ENCODE measurements at regions not wholly inside any gene's neighbourhood (a gene's known extent, or its start where the extent isn't known, plus 50 kb on each side); places are given as distances from the start of the nearest gene placed in this dataset.
A peak's percentile ranks its signal among the peaks of the same experiment; 100 is the strongest.
"Not testable (repeated sequence)": the region's sequence is repeated elsewhere in the genome, so short reads cannot be mapped to it uniquely, and the experiment has no call there.

DNA sequence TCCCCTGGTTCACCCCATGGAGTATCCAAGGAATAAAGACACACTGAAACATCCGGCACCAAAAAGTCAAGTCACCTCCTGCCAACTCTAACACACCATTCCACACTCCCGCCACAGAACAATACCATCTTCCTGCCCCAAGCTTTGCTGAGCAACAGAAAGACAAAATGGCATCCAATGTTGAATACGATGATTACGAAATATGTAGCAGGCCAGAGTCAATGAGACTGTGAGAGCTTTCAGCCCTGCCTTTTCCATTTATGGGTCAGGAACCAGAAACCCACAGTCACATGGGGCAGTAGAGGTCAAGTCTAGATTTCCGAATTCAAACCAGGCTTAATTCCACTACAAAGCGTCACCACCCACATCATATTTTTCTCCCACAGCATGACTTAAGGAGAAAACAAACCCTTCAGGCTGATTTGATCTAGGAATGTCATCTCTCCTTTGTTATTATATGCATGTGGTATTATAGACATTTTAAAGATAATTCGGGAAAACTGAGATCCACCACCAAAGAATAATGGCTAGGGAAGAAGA, 249.8 kb downstream of the SETD4 start:
- Histone ChIP-seq H3K79me2 (ENCODE audit: control insufficient read depth, insufficient read depth, low read length, unreplicated experiment) (no peaks in the 10 kb centered on the region), H2AFZ (ENCODE audit: low read length, unreplicated experiment) (no peak overlapping the region), H3K36me3 (ENCODE audit: insufficient read depth, low read length) (no peaks in the 10 kb centered on the region)

DNA sequence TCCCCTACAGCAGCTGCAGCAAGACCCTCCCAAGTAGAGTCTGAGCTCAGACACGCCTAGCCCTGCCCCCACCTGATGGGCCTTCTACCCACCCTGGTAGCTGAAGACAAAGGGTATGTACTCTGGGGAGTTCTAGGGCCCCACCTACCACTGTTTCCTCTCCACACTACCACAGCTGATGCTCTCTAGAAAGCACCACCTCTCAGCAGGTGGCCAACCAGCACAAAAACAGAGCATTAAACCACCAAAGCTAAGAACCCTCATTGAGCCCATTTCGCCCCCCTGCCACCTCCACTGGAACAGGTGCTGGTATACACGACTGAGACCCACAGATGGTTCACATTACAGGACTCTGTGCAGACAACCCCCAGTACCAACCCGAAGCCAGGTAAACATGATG, 258.9 kb downstream of the SETD4 start:
- Histone ChIP-seq H3K4me3 (ENCODE audit: low read depth, low read length) (no peak overlapping the region), H3K27me3 (ENCODE audit: insufficient read depth, low read length) (no peaks in the 10 kb centered on the region), H3K4me1 (ENCODE audit: control insufficient read depth, insufficient read depth, low read length, unreplicated experiment) (no peaks in the 10 kb centered on the region), H2AFZ (ENCODE audit: low read length, unreplicated experiment) (no peak overlapping the region), H3K27ac (ENCODE audit: low read depth, low read length) (no peak overlapping the region), H3K36me3 (ENCODE audit: insufficient read depth, low read length) (no peaks in the 10 kb centered on the region), H3K79me2 (ENCODE audit: control insufficient read depth, insufficient read depth, low read length, unreplicated experiment) (no peaks in the 10 kb centered on the region)

More for the DNA sequence above, 249.8 kb downstream of the SETD4 start:
- peaks cover 7% of the 10 kb centered on the region for H3K4me1 ChIP-seq (ENCODE audit: control insufficient read depth, insufficient read depth, low read length, unreplicated experiment)
- no peaks in the 10 kb centered on the region for H3K27me3 ChIP-seq (ENCODE audit: insufficient read depth, low read length)
- no peak overlapping the region for H3K27ac ChIP-seq (ENCODE audit: low read depth, low read length)
- no peak overlapping the region for H3K4me3 ChIP-seq (ENCODE audit: low read depth, low read length)

DNA sequence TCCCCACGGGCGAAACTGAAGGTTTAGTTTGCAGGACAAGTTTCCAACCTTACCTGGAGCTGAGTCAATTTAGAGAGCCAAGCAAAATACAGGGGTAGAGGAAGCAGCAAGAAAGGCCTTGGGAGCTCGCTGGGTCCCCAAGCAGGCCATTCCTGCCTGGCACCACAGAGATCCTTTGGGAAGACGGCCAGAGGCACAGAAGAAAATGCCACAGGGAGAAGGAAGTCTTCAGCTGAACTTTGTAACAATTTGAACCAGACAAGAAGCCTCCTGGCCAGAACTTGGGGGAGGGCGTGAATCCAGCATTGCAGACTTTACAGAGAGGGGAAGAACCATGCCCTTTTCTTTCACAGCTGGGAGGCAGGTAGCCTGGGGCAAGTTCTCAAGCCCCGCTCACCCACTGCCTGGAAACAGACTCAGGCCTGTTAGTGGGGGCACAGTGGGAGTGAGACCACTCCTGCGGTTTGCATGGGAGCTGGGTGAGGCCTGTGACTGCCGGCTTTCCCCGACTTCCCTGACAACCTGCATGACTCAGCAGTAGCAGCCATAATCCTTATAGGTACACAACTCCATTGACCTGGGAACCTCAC, 259.4 kb downstream of the SETD4 start:
- not testable (repeated sequence) for H3K36me3 ChIP-seq (ENCODE audit: insufficient read depth, low read length); H3K27ac ChIP-seq (ENCODE audit: low read depth, low read length); H3K27me3 ChIP-seq (ENCODE audit: insufficient read depth, low read length); H2AFZ ChIP-seq (ENCODE audit: low read length, unreplicated experiment); H3K4me1 ChIP-seq (ENCODE audit: control insufficient read depth, insufficient read depth, low read length, unreplicated experiment); H3K79me2 ChIP-seq (ENCODE audit: control insufficient read depth, insufficient read depth, low read length, unreplicated experiment); H3K4me3 ChIP-seq (ENCODE audit: low read depth, low read length)

DNA sequence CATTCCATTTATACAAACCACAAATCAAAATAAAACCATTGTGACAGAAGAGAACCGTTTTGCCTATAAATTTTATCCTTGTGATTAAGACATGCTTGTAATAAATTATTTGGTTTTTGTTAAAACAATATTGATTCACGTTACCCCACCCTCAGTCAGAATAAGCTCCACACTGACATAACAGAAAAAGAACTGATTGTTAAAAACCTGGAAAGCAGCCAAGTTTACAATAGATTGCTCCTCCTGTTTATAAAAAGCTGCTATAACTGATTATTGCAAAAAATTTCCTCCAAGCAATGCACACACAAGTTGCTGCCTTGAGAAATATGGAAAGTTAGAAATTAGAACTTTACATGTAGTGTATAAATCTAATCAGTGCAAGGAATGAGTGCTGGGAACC, 263.5 kb downstream of the SETD4 start:
- H3K36me3 ChIP-seq (ENCODE audit: insufficient read depth, low read length) = no peaks in the 10 kb centered on the region
- no peaks in the 10 kb centered on the region for H3K79me2 ChIP-seq (ENCODE audit: control insufficient read depth, insufficient read depth, low read length, unreplicated experiment)
- no peak overlapping the region for H2AFZ ChIP-seq (ENCODE audit: low read length, unreplicated experiment)
- no peak overlapping the region for H3K27ac ChIP-seq (ENCODE audit: low read depth, low read length)
- no peaks in the 10 kb centered on the region for H3K27me3 ChIP-seq (ENCODE audit: insufficient read depth, low read length)
- no peak overlapping the region for H3K4me3 ChIP-seq (ENCODE audit: low read depth, low read length)
- H3K4me1 ChIP-seq (ENCODE audit: control insufficient read depth, insufficient read depth, low read length, unreplicated experiment) = no peaks in the 10 kb centered on the region

DNA sequence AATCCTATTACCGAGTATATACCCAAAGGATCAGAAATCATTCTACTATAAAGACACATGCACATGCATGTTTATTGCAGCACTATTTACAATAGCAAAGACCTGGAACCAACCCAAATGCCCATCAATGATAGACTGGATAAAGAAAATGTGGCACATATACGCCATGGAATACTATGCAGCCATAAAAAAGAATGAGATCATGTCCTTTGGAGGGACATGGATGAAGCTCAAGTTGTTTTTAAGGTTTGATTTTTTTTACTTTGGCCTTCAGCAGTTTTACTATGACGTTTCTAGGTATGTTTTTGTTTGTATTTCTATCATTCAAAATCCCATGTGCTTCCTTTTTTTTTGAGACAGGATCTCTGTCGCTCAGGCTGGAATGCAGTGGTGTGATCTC, 265.8 kb downstream of the SETD4 start:
- not testable (repeated sequence) for H3K4me1 ChIP-seq (ENCODE audit: control insufficient read depth, insufficient read depth, low read length, unreplicated experiment); H2AFZ ChIP-seq (ENCODE audit: low read length, unreplicated experiment); H3K79me2 ChIP-seq (ENCODE audit: control insufficient read depth, insufficient read depth, low read length, unreplicated experiment); H3K36me3 ChIP-seq (ENCODE audit: insufficient read depth, low read length); H3K27ac ChIP-seq (ENCODE audit: low read depth, low read length); H3K27me3 ChIP-seq (ENCODE audit: insufficient read depth, low read length); H3K4me3 ChIP-seq (ENCODE audit: low read depth, low read length)

DNA sequence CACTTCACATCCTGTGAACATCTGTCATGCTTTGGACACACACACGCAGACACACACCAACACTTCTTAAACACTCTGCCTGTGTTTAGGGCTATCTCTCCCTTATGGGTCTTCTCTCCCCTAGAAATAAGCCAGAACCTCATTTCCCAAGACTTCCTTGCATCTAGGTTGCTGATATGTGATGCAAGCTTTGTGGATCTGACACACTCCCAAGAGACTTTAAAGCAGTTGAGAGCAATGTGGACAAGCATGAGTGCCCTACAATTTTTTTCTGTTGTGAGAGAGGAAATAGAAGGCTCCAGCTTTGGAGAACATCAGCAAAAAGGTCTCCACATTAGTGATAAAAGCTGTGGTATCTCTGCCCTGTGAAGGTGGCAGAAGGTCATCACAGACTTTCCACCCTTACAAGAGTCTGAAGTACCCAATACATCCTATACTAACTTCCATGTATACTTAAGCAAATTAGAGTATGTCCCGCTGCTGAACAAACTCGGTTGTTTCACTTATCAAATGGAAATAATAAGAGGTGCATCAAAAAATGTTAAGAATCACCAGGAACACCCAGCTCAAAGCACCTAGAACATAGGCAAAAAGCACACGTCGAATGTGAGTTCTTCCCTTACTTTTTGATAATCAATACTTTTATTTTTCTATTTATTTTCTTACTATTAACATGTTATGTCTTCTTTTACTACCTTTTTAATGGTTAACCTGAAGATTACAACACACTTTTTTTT, 267.6 kb downstream of the SETD4 start:
- H2AFZ ChIP-seq (ENCODE audit: low read length, unreplicated experiment) = no peak overlapping the region
- no peaks in the 10 kb centered on the region for H3K4me1 ChIP-seq (ENCODE audit: control insufficient read depth, insufficient read depth, low read length, unreplicated experiment)
- H3K36me3 ChIP-seq (ENCODE audit: insufficient read depth, low read length) = no peaks in the 10 kb centered on the region
- H3K4me3 ChIP-seq (ENCODE audit: low read depth, low read length) = no peak overlapping the region
- no peaks in the 10 kb centered on the region for H3K27me3 ChIP-seq (ENCODE audit: insufficient read depth, low read length)
- H3K27ac ChIP-seq (ENCODE audit: low read depth, low read length) = no peak overlapping the region
- no peaks in the 10 kb centered on the region for H3K79me2 ChIP-seq (ENCODE audit: control insufficient read depth, insufficient read depth, low read length, unreplicated experiment)

DNA sequence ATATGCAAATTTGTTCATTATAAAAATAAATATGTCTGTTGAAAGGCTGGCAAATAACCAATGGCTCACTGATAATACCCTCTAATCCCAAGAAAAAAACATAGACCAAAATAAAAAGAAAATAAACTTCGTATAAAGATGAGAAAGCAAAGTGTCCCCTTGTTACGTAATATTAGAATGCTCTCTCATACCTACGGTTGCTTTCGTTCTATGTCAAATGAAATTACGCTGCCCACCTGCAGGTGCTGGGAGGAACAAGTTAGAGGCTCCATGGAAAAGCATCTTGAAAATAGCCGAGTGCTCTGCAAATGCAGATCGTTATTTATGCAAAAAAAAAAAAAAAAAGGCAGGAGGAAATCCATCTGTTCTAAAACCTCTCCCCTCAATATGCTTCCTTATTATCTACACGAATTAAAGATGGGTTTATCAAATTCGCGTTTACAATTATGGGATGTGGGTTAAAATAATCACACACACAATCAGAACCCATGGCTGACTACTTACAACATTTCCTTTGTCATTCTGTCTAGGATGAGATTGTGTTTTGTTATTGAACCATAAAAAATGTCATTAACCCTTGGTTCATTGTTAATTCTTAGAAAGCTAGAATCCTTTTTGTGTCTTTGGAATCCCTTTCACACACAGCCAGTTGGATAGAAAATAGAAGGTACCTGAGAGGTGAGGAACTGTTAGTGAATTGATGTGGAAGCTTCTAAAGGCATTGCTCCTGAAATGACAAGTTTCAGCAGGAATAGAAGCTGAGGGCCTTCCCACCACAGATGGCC, 268.6 kb downstream of the SETD4 start:
- H2AFZ ChIP-seq (ENCODE audit: low read length, unreplicated experiment) = no peak overlapping the region
- no peak overlapping the region for H3K4me3 ChIP-seq (ENCODE audit: low read depth, low read length)
- H3K79me2 ChIP-seq (ENCODE audit: control insufficient read depth, insufficient read depth, low read length, unreplicated experiment) = no peaks in the 10 kb centered on the region
- no peaks in the 10 kb centered on the region for H3K27me3 ChIP-seq (ENCODE audit: insufficient read depth, low read length)
- no peaks in the 10 kb centered on the region for H3K36me3 ChIP-seq (ENCODE audit: insufficient read depth, low read length)
- H3K27ac ChIP-seq (ENCODE audit: low read depth, low read length) = no peak overlapping the region
- H3K4me1 ChIP-seq (ENCODE audit: control insufficient read depth, insufficient read depth, low read length, unreplicated experiment) = no peaks in the 10 kb centered on the region

DNA sequence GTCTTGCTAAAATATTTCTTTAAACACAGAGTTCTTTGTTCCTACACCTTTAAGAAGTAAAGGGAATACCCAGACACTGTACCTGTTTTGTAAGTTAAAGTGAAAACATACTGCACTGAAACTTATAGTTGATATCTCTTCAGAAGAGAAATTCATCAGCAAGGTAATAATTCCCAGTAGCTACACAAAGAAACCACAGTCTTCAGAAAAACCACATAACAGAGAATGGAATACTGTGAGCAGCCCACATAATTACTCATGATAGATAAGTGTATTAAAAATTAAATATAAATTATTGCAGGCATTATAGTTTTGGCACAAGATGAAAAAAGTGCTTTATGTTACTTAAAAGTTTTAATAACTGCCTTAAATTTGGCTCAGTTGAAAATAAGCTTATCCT, 276.6 kb downstream of the SETD4 start:
- Histone ChIP-seq H3K36me3 (ENCODE audit: insufficient read depth, low read length) (no peaks in the 10 kb centered on the region), H3K27ac (ENCODE audit: low read depth, low read length) (no peak overlapping the region), H3K27me3 (ENCODE audit: insufficient read depth, low read length) (no peaks in the 10 kb centered on the region), H3K4me1 (ENCODE audit: control insufficient read depth, insufficient read depth, low read length, unreplicated experiment) (peaks cover 14% of the 10 kb centered on the region), H2AFZ (ENCODE audit: low read length, unreplicated experiment) (no peak overlapping the region), H3K4me3 (ENCODE audit: low read depth, low read length) (no peak overlapping the region), H3K79me2 (ENCODE audit: control insufficient read depth, insufficient read depth, low read length, unreplicated experiment) (no peaks in the 10 kb centered on the region)

DNA sequence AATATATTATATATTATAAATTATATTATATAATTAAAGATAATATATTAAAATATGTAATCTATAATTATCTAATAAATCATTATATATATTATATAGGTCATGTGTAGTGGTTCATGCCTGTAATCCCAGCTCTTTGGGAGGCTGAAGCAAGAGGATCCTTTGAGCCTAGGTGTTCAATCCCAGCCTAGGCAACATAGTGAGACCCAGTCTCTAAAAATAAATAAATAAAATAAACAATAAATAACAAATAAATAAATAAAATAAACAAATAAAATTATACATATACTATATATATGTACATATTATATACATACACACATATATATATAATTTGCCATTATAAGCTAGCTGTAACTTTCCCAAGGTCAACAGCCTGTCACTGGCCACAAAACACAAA, 277.7 kb downstream of the SETD4 start:
- Histone ChIP-seq H3K27me3 (ENCODE audit: insufficient read depth, low read length) (no peaks in the 10 kb centered on the region), H3K4me3 (ENCODE audit: low read depth, low read length) (no peak overlapping the region), H2AFZ (ENCODE audit: low read length, unreplicated experiment) (no peak overlapping the region), H3K36me3 (ENCODE audit: insufficient read depth, low read length) (no peaks in the 10 kb centered on the region), H3K79me2 (ENCODE audit: control insufficient read depth, insufficient read depth, low read length, unreplicated experiment) (no peaks in the 10 kb centered on the region), H3K27ac (ENCODE audit: low read depth, low read length) (no peak overlapping the region), H3K4me1 (ENCODE audit: control insufficient read depth, insufficient read depth, low read length, unreplicated experiment) (peaks cover 14% of the 10 kb centered on the region)

DNA sequence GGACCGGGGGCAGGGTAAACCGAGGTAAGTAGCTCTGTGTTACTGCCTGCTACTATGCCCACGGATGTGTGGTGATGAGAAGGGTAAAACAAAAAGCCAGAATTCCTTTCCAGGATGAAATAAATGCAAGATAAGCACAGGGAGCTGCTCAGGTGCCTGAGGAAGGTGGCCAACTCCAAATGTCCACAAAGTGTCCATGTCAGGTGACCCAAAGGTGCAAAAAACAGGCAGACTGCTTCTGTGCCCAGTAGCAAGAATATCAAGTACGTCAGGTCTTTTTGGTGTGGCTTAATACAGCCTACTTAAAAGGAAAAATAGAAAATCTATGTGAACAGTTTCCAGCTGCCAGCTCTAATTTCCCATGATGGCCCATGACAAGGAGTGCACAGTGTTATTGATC, 279.3 kb downstream of the SETD4 start:
- Histone ChIP-seq H3K79me2 (ENCODE audit: control insufficient read depth, insufficient read depth, low read length, unreplicated experiment) (no peaks in the 10 kb centered on the region), H3K36me3 (ENCODE audit: insufficient read depth, low read length) (no peaks in the 10 kb centered on the region), H3K4me1 (ENCODE audit: control insufficient read depth, insufficient read depth, low read length, unreplicated experiment) (peaks cover 14% of the 10 kb centered on the region), H2AFZ (ENCODE audit: low read length, unreplicated experiment) (no peak overlapping the region), H3K27ac (ENCODE audit: low read depth, low read length) (peak overlapping the region; percentile 86), H3K4me3 (ENCODE audit: low read depth, low read length) (no peak overlapping the region), H3K27me3 (ENCODE audit: insufficient read depth, low read length) (no peaks in the 10 kb centered on the region)

Measured in ACC112 (cell line).